ENCODE measurements at regions not wholly inside any gene's neighbourhood (a gene's known extent, or its start where the extent isn't known, plus 50 kb on each side); places are given as distances from the start of the nearest gene placed in this dataset.

DNA sequence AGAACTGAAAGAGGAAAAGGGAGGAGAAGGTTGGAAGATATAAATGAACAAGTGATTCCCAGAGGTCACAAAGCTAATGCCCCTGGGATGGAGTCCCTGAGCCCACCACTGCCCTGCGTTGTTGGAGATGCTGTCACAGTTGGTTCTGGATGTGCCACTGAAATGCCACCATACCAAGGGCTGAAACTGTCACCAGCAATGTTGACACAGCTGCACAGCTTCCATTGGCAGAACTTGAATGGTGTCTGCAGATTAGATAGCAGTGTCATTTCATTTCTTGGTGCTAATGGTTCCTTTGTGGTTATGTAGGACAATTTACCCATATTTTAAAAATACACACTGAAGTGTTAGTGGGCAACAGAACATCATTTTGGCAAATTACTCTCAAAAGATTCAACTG lies 120.7 kb downstream of the TBXT start:
- no peak for DNase-seq

DNA sequence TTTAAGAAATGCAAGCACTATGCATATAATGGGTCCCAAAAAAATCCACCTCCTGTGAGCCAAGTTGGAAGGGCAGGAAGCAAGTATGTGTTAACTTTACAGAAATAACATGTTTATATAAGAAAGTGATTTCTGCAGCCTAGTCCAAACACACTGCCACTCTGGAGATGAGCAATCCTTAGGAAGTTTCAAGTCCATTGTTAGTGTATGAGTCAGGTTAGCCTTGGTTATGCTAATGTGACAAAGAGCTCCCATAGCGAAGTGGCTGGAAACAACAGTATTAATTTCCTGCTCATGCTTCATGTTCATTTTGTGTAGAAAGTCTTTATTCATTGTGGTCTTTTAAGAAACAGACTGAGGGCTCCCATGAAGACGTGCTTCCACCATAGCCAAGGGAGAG lies 121.4 kb downstream of the TBXT start:
- DNase-seq, result peak; percentile 94

DNA sequence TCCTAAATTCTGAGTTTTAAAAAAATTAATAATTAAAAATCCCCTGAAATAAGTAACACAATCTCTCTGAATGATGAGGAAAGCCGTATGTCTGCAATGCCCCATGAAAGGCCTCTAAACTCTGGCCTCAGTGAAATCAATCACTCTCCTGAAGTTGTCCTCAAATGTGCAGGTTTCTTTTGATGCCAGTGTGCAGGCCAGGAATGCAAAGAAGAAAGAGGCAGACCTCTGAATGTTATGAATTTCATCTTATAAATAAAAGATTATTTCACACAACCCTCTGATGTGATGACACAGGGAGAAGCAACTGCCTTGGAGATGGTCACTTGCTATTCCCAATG lies 121.8 kb downstream of the TBXT start:
- no peak for DNase-seq

DNA sequence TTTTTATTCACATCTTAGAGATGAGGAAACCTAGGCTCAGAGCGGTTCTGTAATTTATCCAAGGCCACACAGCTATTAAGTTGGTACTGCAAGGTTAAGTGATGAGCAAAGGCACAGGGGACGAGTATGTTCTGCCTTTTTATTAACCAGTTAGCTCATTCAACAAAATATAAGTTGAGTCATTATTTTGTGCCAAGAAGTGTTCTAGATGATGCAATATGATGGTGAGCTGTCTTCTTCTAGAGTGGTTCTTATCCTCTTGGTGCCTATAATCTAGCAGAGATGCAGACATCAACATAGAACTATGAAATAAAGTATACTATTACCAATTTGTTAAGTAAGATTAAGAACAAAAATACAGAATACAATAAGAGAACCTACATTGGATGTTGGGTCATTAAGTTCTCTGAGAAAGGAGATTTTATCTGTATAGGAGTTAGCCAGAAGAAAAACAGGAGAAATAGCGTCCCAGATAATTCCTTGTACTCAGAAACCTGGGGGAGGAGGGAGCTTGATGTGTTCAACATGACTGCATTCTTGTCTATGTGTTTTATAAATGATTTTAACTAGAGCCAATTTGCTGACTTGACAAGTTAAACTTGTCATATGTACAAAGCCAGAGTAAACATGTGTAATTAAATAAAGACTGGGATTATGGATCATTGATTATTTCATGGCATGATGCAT lies 122.3 kb downstream of the TBXT start:
- DNase-seq, result peak; percentile 18

DNA sequence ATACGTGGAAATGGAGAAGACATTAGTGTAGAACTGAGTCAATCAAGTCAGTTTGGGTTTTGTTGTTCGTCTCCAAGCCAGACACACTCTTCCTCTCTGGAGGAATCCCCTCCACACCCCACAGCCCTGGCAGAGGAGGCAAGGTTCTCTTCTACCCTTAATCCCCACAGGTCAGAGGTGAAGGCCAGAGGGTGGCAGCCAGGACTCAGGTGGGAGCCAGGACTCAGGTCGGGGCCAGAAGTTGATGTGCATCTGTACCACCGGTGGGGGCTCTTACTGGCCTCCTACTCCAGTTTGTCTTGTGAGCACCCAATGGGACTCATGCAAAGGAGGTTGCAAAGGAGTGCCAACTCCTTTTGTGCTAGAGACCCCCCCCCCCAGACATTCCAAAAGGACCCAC lies 126.4 kb downstream of the TBXT start:
- DNase-seq, result no peak

DNA sequence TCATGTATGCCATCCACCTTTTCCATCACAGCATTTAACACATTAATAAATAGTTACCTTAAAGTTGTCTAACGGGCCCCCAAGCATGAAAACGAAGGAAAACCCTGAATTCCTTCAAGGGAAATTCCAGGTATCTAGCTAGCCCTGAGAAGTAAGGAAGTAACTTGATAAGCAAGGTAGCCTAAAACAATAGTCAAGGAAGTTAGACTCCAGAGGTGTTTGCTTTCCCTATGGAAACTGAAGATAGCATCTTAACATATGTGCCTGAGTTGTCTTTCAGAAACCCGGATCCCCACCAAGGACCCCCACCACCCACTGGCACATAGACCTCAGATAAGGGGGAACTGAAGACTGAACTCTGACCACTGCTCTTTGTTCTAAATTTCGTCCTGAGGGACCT lies 127.4 kb downstream of the TBXT start:
- DNase-seq, result no peak

DNA sequence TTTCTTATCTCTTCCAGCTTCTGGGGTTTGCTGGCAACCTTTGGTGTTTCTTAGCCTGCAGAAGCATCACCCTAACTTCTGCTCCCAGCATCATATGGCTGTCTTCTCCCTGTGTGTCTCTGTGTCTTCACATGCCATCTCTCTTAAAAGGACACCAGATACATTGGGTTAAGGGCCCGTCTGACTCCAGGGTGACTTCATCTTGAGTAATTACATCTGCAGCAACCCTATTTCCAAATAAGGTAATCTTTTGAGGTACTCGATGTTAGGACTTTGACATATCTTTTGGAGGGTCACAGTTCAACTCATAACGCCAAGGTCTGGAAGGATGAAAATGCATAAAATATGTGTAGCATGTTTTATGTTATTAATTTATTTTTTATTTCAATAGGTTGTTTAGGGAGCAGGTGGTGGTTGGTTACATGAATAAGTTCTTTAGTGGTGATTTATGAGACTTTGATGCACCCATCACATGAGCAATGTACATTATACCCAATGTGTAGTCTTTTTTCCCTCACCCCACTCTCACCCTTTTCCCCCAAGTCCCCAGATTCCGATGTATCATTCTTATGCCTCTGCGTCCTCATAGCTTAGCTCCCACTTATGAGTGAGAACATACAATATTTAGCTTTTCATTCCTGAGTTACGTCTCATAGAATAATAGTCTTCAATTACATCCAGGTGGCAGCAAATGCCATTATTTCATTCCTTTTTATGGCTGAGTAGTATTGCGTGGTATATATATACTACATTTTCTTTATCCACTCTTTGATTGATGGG lies 131.1 kb downstream of the TBXT start:
- peak; percentile 23 for DNase-seq

DNA sequence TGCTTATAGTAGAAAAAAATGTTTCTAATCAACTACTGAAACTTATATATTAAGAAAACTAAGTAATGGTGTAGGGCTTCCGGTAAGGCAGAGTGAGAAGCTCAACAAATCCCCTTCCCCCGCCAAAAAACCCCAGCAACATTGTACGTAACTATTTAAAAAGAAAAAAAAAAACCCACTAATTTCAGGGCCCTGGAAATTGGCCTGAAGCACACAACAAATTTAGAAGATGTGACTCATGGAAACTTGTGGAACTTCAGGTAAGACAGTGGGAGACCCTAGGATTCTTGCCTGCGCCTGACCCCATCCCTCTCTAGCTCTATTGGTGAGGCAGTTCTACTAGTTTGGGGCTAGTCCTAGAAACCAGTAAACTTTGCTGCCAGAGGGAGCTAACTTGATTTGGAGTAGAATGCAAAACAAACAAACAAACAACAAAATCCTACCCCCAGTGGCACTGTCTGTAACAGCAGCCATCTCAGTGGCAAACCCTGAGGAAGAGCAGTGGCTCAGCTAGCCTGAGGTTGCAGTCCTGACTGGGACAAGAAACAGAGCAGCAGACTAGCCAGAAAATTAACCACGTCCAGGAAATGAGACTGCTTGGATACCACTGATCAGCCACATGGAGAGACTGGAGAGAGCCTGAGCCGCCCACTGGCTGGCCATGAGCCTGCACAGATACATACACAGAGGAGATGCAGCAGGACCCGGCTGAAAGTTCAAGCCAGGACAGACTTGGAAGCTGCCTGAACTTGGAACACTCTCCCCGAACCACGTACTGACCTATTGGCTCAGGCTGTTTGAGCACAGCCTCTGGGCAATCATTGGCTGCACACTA lies 135.1 kb downstream of the TBXT start:
- DNase-seq, result peak; percentile 71

DNA sequence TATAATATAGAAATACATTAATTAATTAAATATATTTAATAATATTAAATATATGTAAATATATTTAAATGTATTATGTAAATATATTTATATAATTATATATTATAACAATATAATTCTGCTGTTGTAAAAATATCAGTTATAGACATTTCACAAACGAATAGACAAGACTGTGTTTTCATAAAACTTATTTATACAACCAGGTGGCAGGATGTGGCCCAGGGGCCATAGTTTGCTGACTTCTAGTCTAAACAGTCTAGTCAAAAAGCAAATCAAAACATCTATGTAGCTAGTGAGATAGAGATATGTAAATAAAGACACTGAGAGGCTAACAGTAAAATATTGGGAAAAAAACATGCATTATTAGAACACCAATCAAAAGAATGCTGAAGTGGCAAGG lies 136.4 kb downstream of the TBXT start:
- DNase-seq, result no peak

DNA sequence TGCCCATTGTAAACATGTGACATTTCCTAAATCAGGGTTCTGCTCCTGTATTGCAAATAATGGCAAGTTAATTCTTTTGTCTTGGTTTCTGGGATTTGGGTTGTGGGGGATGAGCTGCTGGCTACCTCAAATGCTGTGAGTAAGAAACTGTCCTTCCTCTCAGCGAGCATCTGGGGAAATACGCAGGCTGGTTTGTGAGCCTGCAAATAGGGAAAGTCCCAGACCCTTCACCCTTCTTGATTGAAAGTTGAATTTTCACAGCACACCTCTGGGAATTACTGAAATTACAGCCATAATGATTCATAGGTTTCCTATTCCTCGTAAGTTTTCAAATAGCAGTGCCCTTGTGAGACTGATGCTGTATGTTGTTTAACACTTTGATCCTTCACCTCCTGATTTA lies 138.1 kb downstream of the TBXT start:
- no peak for DNase-seq

DNA sequence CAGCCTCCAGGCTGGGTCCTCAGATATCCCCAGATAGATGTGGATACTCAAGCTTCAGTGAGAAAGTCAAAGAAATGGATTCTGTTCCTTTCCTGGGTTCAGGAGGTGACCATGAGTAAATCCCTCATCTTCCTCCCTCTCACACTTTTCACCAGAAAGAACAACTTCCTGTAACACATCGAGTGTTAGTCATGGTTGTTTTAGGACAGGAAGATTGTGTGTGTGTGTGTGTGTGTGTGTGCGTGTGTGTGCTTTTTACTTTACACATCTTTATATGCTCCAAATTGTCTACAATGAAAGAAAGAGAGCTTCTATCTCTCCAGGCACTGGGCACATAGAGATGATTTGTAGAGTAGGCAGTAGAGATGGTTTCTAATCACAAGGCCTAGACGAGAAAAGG lies 139.9 kb downstream of the TBXT start:
- peak; percentile 68 for DNase-seq

DNA sequence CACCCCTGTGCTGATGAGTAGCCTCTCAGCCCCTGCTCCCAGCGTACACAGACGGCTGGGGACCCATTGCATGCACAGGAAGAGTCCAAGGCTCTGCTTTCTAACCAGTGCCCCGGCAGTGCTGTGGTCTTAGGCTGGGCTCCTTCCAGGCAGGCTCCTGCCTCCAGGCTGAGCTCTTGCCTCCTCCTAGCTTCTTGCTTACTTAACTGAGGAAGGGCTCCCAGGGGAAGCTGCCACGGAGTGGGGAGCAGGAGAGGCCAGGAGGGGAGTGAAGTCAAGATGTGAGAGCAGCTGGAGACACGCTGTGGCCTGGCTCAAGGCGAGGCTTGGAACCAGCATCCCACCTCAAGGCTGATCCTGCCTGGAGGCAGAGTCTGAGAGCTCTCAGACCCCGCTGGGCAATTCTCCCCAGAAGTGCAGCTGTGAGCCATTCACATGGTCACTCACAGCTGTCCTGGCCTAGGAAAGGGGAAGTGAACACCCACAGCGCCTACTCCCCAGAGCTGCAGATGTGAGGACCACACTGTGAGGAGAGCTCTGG lies 141.0 kb downstream of the TBXT start:
- DNase-seq, result peak; percentile 45

DNA sequence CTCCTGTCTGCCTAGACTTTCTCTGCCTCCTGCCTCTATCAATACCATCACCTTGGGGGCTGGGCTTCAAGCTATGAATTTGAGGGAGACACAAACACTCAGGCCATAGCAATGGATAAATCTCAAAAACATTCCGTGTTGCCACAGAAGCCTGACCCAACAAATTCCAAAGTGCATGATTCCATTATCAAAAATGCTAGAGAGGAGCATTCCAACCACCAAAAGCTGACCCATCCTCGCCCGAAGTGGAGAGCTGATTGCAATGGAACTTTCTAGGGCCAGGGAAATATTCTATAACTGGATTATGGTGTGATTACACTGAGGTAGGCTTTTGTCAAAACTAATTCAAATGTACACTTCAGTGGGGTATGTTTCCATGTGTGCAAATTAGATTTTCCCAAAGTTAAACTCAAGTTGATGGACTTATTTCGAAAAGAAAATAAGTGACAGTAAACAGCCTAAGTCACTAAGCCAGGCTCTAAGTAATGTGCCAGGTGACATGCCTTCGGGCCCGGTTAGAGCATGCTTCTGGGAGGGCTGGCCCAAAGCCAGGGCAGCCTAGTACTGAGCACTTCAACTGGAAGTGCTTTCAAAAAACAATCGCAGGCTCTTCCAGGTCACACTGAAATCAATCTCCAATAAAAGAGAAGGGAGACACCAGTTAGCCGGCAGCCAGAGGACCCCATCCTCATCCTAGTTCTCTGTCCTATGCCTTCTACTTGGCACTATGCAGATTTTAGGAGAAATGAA lies 142.3 kb downstream of the TBXT start:
- DNase-seq, result peak; percentile 96

DNA sequence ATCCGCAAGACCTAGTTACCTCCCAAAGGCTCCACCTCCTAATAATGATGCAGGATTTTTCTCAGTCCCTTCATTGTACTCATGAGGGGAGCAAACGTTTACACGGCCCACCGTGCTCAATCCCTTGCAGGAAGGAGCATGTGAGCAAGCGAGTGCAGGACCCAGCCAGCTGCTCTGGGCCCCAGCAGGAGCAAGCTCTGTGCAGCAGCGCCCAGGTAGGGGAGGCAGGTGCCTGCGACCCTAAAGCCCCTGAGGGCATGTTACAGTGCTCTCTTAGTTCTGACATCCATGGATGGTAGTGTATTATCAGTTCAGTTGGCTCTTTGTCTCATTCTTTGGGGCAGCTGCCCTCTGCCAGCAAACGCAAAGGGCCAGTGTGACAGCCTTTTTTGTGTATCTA lies 143.4 kb downstream of the TBXT start:
- DNase-seq, result no peak

DNA sequence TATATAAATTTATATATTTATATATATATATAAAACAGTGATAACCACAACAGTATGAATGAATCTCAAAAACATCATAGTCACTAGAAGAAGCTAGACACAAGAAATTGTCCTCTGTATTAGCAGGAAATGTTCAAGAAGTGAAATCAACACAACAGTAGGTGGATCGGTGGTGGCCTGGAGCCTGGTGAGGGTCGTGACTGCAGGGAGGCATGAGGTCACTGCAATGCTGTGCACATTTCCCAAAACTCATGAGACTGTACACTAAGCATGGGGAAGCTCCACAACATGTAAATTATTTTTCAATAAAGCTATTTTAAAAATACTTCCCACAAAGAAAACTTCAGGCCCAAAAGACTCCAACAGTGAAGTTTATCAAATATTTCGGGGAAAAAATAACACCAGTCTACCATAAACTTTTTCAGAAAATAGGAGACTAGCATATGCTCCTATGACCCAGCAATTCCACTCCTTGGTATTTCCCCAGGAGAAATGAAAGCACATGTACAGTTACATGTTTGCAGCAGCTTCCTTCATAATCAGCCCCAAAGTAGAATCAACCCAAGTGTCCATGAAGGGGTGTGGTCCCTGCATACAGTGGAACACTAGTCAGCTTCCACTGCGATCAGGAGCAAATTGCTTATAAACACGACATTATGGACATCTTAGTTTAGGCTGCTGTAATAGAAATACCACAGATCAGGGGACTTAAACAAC lies 144.2 kb downstream of the TBXT start:
- no peak for DNase-seq

DNA sequence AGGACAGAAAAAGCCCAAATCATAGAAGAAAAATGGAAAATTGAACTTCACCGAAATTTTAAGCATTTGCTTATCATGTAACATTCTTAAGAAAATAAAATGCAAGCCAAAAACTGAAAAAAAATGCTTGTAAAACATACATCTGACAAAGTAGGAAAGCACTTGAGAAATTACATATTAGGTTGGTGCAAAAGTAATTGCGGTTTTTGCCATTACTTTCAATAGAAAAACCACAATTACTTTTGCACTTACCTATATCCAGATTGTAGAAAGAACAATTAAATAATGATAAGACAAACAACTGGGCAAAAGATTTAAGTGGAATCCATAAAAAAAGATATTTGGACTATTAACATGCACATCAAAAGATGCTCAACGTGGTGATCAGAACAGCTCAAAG lies 146.2 kb downstream of the TBXT start:
- DNase-seq, result no peak

DNA sequence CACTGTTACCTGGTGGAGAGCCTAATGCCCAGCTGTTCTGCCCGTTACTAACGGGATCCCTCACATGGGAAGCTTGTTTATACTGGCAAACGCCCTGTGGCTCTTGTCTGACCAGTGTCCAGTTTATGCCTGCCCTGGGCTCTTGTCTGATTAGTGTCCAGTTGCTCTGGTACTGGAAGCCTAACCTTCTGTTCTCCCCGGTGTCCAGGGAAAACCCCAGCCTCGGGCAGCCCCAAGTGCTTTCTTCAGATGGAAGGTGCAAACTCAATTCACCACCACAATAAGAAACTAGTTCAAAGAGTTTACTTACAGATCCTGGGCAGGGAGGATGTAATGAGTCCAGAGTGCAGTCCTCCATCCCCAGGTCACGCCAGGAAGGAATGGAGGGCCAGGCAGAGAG lies 148.4 kb downstream of the TBXT start:
- no peak for DNase-seq

DNA sequence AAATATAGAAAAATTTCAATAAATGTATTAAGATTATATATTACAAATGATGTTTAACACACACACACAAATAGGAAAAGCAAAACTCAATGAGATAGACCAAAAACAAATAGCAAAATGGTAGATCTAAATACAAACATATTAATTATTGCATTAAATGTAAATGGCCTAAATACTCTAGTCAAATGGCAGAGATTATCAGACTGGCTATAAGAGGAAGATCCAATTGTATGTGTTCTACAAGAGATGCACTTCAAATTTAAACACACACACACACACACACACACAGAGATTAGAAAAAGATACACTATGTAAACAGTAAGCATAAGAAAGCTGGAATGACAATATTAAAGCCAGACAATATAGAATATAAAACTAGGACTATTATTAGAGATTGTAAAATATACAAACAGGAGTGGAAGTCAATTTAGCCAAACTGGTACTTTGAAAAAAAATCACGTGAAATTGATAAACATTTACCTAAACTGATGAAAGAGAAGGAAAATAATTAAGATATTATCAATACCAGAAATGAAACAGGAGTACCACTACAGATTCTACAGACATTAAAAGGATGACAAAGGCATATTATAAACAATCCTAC lies 150.5 kb downstream of the TBXT start:
- DNase-seq, result no peak

DNA sequence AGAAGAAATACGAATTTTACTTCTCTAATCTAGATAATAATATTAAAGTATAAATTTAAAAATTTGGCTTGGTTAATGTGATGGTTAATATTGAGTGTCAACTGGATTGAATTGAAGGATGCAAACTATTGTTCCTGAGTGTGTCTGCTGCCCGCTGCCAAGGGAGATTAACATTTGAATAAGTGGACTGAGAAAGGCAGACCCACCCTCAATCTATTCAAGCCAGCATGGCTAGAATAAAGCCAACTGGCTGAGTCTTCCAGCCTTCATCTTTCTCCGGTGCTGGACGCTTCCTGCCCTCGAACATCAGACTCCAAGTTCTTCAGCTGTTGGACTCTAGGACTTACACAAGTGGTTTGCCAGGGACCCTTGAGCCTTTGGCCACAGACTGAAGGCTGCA lies 152.7 kb downstream of the TBXT start:
- DNase-seq, result no peak

DNA sequence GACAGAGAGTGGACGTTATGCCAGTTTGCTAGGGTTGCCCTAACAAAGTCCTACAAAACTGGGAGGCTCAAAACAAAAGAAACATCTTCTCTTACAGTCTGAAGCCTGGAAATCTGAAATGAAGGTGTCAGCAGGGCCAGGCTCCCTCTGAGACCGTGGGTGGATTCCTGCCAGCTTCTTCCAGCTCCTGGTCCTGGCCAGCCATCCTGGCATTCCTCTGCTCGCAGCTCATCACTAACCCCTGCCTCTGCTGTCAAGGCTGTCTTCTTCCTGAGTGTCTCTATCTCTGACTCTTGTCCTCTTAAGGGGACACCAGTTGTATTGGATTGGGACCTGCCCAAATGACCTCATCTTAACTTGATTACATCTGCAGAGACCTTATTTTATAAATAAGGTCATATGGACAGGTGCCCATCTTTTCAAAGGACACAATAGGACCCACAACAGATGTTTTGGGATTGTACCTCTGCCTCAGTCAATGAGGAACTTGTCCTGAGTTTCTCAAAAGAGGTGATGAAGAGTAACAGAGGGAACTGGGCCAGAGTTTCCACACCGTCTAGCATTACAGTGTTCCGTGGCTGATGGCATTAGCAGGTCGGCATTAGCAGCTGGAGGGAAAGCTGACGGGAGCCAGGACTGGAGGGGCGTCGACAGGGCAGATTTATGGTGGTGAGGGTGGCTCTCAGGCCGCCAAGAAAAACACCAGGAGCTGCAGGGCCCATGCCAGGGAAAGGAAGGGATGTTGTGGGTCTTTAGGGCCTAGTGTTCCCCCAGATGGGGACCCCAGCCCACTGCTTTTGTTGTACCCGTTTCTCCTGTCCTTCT lies 157.3 kb downstream of the TBXT start:
- DNase-seq, result peak; percentile 49

Data from fibroblast of skin of scalp (primary cell).